ENCODE measurements at regions not wholly inside any gene's neighbourhood (a gene's known extent, or its start where the extent isn't known, plus 50 kb on each side); places are given as distances from the start of the nearest gene placed in this dataset.

GRCh38 chr21:16071761-16072160 is 342.0 kb downstream of the USP25 start:
- peak in 1 of 58 donors; percentile 36 for DNase-seq

DNA sequence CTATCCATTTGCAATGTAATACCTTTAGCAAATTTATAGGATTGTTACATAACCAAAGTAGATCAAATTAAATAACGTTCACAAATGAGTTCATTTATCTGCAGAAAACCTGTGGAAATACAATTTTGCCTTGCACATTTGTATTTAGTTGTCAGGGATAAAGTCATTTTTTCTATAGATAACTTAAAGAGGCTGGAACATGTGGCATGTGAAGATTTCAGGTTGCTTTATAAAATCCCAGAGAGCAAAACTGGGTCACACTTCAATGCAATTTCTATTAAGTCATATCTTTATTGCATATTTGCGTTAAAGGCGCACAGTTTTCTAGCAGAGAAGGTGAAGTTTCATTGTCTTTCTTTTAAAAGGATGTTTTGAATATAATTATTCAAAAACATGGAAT is 342.4 kb downstream of the USP25 start:
- DNase-seq: no peak

GRCh38 chr21:16072737-16073136 is 343.0 kb downstream of the USP25 start:
- peak in 23 of 58 donors; percentile 19 to 74 (median 30) for DNase-seq

- DNase-seq: peak in 3 of 58 donors; percentile 22 to 25 (median 25)
These were observed 343.8 kb downstream of the USP25 start for GRCh38 chr21:16073586-16073985.

DNA sequence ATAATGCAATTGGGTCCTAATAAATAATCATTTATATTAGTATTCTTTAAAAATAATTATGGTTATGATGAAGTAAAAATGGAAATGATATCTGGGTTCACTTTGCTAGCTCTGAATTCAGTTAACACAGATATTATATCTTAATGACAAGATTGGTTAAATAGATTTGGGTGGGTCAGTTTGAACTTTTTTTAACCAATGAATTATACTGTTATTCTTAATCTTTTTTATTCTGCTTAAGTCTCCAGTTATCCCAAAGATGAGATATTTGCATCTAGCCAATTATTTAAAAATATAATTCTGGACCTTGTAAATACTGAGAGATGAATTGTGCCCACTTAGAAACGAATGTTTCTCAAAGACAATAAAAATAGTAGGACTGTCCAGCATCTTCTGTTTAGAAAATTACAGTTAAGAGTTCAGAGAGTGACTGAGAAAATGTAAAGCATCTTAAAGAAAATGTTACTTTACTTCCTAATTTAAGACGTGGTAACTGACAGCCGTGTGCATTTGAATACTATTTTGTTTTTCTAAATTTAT is 345.2 kb downstream of the USP25 start:
- no peak for DNase-seq

- DNase-seq: no peak
These were observed 346.0 kb downstream of the USP25 start for GRCh38 chr21:16075649-16076282.

DNA sequence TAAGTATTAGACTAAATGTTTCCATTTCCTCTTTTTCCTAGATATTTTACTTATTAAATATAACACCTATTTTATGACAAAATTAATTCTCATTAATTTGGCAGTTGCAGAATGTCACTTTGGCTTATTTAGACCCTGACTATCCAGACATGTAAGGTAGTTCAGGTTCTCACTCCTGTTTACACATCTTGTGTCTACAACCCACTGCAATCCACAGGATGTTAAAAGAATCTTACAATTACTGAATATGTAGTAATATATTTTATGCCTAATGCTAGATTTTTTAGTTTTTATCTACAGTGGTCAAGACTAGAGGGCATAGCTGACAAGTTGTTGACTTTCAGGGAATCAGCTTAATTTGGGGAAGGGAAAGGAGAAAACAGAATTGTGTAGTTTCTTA is 346.7 kb downstream of the USP25 start:
- no peak for DNase-seq

DNA sequence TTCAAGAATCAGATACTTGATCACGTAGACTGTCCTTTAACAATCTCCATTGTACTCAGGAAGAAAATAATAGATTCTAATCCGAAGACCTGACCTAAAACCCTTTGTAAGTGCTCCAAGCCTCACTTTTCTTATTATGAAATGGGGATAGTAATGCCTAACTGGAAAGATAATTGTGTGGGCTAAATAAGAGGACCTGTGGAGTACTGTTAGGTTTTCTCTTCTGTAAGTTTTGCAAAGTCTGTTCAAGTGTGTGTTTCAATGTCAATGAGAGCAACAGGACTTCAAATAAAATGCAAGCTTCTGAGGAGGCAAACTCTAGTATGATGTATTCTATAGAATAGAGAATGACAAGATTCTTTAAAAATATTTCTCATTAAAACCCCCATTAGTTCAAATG is 348.6 kb downstream of the USP25 start:
- no peak for DNase-seq

DNA sequence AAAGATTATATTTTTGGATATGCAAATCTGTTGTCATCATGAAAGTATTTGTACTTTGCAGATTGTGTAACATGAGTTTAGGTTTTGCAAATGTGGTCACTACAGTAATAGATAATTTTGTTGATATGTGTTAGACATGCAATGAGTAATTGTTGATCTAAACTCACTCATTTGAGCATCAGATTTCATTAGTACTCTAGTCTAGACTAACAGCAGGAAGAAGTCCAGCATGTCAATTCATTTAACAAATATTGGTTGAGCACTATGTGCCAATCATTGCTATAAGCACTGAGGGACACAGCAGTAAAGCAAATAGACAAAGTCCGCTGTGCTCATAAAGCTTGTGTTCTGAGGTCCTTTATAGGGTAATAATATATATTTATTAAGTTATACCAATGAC is 350.0 kb downstream of the USP25 start:
- no peak for DNase-seq

- no peak for DNase-seq
These were observed 351.5 kb downstream of the USP25 start for GRCh38 chr21:16081304-16081703.

- no peak for DNase-seq
These were observed 352.4 kb downstream of the USP25 start for GRCh38 chr21:16082038-16082816.

- DNase-seq: peak in 45 of 58 donors; percentile 9 to 86 (median 50)
These were observed 355.1 kb downstream of the USP25 start for GRCh38 chr21:16084776-16085364.

DNA sequence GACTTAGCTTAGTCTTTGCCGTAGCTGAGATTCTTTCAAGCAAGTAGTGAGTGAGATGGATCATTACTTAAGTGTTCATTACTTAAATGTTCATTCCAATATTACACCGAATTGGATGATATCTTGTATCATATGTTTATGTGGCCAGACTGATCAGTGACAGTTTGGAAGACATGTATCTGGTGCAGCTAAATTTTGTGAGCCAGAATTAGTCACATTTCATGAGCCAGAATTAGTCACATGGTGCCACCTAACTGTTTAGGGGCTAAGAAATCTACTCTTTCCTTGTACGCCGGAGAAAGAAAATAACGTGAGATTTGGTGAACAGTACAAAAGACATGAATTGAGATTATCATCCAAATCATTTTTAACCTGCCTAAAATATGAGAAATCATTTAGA is 355.6 kb downstream of the USP25 start:
- DNase-seq: peak in 2 of 58 donors; percentile 16 to 43

- no peak for DNase-seq
These were observed 356.3 kb downstream of the USP25 start for GRCh38 chr21:16086121-16086520.

DNA sequence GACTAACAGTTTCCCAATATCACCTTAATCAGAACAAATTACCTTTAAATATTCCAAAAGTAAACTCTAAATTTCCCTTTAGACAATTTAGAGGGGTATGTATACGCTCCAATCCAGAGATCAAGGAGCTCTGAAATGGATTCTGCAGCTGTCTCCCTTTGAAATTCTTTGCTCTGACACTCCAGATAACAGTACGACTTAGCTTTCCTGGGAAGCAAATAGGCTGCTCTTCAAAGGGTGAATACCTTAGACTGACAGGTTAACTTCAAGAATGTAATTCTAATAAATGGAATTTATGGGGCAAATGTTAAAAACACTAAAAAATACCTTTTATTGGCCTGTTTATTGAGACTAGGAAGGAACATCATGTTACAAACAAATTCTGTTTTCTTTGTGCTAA is 357.2 kb downstream of the USP25 start:
- no peak for DNase-seq

DNA sequence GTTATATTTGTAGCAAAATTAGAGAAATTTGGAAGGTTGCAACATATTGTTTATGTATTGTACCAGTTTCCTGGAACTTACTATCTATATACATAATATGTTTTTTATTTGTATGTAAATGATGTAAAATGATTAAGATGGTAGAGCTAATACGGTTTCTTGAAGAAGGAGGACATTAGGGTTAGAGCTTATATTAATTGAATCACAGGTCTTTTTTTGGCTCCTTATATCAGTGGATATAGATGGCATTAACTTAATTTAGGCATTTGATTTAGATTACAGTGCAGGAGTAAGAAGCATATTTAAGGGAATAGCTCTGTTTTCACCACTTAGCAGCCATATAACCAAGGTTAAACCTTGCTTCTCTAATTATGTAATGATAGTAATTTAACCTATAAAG is 357.7 kb downstream of the USP25 start:
- no peak for DNase-seq

DNA sequence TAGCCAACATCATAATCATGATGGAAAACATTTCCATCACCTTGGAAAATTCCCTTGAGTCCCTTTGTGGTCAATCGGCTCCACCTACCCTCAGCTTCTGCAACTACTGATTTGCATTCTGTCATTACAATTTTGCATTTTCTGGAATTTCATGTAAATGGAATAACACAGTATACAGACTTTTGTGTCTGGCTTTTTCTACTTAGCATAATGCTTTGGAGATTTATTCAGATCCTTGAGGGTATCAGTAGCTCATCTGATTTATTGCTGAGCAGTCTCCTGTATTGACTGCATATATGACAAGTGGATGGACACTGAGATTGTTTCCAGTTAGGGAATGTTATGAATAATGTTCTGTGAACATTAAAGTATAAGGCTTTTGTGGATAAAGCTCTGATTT is 358.3 kb downstream of the USP25 start:
- DNase-seq: no peak

DNA sequence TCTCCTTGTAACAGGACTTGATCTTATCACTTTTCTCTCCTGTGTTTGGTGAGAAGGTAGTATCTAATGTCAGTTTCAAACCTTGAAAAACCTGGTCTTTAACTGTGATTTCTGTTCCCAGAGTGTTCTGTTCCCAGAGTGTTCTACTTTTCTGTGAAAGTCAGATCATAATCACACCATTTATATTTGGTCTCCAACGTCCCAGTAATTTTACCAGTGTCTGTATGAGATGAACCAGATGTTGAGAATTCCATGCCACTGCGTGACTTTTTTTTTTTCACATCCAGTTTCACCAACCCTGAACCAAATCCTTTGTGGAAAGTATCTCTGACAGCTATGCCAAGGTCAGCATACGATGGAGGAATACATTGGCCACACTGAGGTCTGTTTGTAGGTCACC is 365.2 kb downstream of the USP25 start:
- no peak for DNase-seq

- DNase-seq: no peak
These were observed 367.2 kb downstream of the USP25 start for GRCh38 chr21:16096988-16097387.

GRCh38 chr21:16102113-16102512 is 372.3 kb downstream of the USP25 start:
- no peak for DNase-seq

GRCh38 chr21:16108561-16109075 is 378.8 kb downstream of the USP25 start:
- no peak for DNase-seq

DNA sequence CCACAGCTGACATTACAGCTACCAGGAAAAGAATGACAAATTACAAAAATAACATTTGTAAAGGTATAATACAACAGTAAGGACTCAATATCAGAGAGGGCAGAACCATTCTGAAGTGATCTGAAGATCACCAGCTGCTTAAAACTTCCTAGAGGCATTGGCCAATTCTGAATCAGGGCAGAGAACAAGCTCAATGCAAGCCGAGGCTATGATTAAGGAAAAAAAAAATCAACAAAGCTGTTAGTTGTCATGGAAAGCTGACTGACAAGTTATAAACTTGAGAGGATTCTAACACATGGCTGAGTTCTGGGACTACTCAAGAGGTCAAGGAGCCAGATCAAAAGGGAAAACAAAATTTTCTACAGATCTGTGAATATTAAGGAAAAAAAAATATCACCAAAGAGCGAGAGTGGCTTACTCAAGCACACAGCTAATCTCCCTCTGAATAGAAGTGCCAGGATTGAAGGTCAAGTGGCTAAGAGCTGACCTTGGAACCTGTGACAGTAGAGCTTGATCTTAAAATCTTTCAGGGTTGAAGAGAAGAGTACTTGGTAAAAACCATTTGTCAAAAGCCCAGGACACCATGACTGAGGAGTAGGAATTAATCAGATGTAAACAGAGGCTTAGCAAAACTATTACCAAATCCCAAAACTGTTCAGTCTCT is 383.4 kb downstream of the USP25 start:
- no peak for DNase-seq
